ENCODE measurements at regions not wholly inside any gene's neighbourhood (a gene's known extent, or its start where the extent isn't known, plus 50 kb on each side); places are given as distances from the start of the nearest gene placed in this dataset.

DNA sequence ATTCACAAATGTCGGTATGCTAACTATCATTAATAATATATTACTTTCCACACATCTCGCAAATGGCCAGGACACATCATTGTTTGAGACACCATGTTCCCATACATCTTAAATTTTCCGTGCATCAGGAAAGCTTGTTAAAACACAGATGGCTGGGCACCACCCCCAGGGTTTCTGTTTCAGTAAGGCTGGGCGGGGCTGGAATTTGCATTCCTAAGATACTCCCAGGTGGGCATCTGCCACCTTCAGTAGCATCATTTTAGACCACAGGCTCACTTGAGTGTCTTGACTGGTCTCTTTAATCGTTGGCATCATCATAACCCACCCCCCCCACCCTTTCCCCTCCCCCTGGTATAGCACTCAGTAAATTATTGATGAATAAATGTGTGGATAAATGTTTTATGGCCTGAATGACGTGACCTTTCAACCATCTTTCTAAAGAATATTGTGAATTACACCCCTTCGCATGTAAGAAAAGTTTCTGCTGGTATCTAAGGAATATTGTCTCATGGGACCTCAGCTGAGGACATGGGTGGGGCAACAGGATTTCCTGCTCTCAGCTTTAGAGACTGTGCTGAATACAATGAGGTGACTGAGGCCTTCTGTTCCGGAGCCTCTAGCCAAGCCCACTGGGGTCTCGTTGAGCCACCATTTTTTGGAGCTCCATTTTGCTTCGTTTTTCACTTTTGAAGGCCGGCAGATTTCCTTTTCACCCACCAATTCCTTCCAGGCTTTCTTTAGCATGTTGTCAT is 124.1 kb upstream of the NEDD9 start:
- no peak for DNase-seq

DNA sequence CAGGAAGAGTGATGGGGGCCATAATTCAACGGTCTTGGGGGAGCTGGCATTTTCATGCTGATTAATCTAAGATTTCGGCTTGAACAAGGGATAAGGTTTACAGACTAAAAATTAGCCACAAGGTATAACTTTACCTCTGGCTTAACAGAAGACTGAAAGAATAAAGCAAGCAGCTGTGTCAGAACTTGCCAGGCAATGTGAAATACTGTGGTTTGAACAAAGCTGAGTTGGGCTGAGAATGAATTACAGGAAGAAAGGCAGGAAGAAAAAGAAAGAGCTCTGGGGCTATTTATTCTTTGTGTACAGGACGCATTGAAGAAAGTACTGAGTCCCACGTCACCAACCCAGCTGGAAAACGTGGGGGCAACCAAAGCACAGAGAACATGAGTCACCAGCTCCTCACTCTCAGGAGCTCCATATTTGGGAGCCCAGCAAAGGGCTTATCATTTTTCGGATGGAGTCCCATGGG is 121.5 kb upstream of the NEDD9 start:
- peak; percentile 37 for DNase-seq

DNA sequence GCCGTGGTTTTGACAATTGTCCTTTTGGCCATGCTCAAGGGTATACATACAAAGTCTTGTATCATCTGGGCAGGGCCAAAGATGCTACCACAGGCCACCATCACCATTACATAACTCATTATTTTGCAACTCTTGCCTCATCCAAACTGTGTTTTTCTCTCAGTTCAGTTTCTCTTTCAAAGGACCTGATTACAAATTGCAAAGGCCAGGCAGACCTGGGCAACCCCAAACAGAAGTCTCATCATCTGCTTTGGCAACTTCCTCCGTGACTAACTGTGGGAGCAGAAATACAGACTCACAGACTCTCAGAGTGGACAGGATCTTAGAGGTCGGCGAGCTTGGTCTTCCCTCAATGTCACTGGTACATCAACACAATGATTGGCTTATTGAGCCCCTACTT is 117.8 kb upstream of the NEDD9 start:
- DNase-seq: no peak

DNA sequence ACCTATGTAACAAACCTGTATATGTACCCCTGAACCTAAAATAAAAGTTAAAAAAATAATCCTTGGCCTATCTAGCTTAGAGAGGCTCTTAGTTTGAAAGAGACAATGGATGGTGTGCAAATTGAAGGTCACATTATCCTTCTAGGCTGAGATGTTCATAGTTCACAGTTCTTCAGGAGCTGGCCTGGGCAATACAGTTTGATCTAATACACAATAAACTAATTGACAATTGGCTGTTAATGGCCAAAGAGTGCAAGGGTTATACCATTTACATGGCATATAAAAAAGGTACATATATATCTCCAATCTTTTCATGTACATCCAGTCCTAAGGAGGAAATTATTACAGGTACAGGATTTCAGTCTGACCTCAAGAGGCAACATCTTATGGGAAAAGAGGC is 117.4 kb upstream of the NEDD9 start:
- DNase-seq: no peak

GRCh38 chr6:11346516-11346915 is 114.0 kb upstream of the NEDD9 start:
- DNase-seq: no peak

DNA sequence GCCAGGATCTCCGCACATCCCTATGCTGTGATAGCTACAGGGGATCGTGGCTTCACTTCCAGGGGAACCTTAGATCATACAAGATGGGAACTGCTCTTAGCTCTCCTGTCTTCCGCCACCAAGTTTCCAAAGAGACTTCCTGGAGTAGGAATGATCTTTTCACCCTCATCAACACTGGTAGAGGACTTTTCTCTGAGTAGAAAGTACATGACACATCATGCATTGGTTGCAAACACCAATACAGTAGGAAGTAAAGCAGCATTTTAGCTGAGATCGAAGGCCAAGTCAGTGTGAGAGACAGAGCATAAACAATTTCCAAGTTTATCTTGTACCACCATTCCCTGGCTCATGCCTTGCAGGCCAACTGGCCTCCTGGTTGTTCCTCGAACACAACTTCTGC is 113.1 kb upstream of the NEDD9 start:
- DNase-seq: no peak

DNA sequence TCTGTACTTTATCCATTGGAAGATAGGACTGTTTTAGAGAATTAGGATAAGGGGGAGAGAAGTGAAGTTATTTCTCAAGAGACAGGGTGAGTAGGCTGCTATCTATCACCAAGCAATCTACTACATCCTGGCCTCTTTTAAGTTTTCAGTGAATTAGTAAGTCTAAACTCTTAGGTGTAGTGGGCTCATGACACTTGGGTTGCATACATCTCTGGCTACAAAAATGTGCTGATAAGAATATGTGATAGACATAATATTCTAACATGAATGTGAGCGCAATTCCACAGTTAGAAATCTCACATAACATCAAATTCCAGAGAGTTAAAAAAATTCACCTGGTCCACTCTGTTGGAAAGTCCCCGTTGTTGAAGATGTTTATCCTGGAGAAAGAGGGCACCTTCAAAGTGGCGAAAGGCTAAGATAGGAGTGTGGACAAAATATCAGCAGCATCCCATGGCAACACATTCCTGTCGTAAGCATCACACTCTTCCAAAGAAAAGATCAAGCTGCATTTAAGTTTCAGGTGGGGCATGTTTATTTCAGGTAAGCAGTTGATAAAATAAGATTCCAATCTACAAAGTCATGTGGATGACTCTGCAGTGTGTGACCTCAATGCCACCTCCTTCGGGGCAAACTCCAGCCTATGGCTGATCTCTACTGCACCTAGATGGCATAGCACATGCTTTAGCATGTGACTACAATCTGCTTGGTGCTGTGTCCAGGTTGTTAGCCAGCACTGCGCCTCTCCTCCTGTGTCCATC is 111.7 kb upstream of the NEDD9 start:
- no peak for DNase-seq

GRCh38 chr6:11341867-11342266 is 109.4 kb upstream of the NEDD9 start:
- no peak for DNase-seq

GRCh38 chr6:11341303-11341702 is 108.8 kb upstream of the NEDD9 start:
- DNase-seq: no peak

GRCh38 chr6:11339380-11339779 is 106.9 kb upstream of the NEDD9 start:
- DNase-seq: no peak

GRCh38 chr6:11337306-11337705 is 104.8 kb upstream of the NEDD9 start:
- DNase-seq: no peak

DNA sequence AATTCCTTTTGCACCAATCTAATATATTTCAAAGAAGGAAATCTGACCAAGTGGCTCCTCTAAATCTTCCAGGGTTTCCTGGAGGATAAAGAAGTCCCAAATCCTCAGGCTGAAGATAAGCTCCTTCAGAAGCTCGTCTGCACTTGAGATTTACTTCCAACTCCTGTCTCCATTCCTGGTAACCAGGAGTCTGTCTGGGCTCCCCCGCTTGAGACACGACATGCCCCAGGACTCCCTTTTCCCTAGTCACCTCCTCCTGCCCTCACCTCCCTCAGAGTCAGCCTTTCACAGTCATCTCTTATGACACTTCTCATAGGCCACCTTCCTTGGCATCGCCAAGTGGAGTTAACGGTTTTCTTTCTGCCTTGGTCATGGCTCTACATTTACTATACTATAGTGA is 103.4 kb upstream of the NEDD9 start:
- DNase-seq: no peak

GRCh38 chr6:11333132-11333849 is 100.8 kb upstream of the NEDD9 start:
- DNase-seq: no peak

DNA sequence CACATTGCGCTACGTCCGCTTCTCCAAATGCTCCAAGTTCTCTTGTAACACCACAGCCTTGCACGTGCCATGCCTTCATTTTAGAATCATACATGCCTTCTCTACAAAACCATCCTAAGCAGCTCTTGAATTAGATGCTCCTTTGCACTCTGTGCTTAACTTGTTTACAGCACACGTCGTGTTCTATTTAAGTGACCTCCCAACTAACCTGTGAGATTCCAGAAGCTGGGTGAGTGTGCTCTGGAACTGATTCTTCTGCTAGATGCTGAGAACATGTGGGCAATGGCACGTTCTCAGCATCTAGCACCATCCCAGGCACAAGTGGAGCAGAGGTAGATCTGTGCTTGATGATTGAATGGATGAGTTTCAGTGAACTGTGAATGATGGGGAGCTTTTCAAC is 100.0 kb upstream of the NEDD9 start:
- DNase-seq: no peak

DNA sequence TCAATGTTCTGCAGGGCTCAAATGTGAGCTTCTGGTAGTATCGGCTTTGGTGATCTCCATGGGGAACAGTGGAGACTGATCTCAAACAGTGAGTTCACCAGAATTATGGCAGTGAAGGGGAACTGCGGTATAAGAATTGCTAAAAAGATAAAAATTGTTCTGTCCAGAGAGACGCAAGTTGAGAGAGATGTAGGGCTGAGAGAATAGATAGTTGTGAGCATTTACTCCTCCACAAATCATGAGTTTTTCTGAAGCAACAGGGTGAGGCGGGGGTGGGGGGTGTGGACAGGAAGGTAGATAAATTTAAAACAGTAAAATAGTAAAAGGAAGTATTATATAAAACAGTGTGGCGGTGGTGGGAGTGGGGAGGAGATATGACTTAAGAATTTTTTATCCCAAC is 98.6 kb upstream of the NEDD9 start:
- no peak for DNase-seq

DNA sequence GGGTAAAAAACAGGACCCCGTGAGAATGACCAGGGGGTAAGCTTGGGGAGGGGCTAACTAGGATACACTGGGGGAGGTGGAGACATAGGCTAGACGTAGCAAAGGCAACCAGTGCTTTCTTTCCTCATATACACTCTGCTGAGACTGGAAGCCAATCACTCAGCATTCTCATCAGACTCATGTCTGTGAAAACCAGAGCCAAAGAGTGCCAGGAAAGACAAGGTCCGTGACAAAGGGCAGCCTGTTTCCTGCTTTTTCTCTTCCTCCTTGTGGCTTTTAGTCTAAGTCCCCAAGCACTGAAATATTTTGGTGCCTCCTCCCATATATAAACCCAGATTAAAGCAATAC is 97.9 kb upstream of the NEDD9 start:
- no peak for DNase-seq

GRCh38 chr6:11329726-11330412 is 97.4 kb upstream of the NEDD9 start:
- no peak for DNase-seq

GRCh38 chr6:11328613-11329247 is 96.3 kb upstream of the NEDD9 start:
- DNase-seq: no peak

DNA sequence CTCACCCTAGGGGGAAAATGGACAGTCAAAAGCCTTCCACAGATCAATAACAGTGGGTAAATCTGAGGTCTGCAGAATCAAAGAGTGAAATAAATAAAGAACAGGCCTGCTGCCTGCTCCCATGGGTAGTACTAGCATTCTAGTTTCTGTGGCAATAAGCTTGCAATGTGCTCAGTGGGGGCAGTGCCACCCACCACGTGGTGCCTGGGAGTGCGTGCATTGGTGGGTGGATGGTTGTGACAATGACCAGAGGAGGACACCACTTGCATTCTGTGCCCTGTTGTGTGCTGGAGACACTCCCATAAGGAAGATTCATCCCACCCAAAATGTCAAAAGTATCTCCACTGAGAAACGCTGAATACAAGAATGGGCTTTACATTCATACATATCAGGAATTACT is 95.5 kb upstream of the NEDD9 start:
- no peak for DNase-seq

GRCh38 chr6:11326116-11326515 is 93.6 kb upstream of the NEDD9 start:
- DNase-seq: no peak

- DNase-seq: no peak
These were observed 92.1 kb upstream of the NEDD9 start for GRCh38 chr6:11324453-11325015.

Measured in central memory CD4-positive, alpha-beta T cell (primary cell).